Cerebellar nuclear complex (tissue), 1 donor: ENCODE measurements at regions not wholly inside any gene's neighbourhood (a gene's known extent, or its start where the extent isn't known, plus 50 kb on each side); places are given as distances from the start of the nearest gene placed in this dataset.

ENCODE experiments used
- DNase-seq, 2 experiments: peaks; one replicate each; lab custom pipeline; 2025; lab: John Stamatoyannopoulos, UW

DNA sequence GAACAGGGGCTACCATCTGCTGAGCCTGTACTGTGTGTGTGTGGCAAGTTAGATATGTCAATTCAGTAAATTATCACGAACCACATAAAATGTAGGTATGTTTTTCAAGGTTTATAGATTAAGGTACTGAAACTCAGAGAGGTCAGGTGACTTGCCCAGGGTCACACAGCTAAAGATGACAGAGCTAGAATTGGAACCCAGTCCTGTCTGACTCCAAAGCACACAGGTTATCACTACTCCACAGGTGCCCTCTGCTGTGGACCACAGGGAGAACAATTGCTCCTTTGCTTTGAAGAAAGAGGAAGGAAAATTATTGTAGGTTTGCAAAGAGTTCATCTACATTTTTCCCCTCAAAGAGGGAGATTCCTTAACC lies 229.7 kb upstream of the AGAP1 start:
- DNase-seq: no peak

- no peak for DNase-seq
Observed at GRCh38 chr2:235264512-235264911, 229.3 kb upstream of the AGAP1 start.

DNA sequence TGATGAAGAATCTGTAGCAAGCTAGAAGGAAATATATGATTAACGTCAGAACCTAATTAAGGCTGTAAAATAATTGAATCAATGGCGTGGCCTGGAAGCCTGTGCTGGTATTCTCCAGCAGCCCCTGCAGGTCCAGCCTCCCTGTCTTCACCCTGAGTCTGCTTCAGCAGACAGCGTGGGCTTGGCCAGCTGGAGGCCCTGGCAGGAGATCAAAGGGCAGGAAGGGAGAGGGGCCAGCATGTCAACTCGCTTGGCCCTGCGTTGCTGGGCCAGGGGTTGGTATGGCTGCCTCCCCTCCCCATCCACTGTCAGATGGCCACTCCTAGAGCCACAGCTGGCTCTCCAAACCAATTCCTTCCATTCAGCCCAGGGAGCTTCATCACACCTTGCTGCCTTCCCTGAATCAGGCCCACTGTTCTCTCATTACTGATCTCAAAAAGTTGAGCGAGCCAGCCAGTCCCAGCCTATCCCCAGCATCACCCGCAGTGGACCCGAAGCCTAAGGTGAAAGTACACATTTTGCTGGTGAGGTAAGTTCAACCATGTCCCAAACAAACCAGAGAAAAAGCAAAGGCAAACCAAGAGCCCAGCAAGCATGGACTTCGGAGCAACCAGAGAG lies 228.4 kb upstream of the AGAP1 start:
- no peak for DNase-seq

GRCh38 chr2:235267251-235267650 lies 226.6 kb upstream of the AGAP1 start:
- DNase-seq: no peak

DNA sequence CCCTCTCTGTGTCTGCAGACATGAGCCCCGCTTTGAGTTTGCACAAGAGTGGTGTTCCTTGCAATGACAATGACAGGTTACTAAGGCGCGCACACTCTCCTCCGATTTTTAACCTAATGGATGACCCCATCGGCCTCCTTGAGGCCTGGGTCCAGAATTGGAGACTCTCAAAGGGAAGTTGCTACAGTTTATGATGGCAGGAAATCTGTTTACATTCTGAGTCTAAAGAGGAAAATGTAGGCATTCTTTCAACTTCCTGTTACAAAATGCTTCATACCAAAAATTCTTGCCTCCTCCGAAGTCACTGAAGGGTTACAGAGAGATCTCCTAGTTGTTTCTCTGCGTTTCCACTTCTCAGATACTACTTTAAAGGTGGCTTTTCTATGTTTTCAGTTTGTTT lies 225.3 kb upstream of the AGAP1 start:
- DNase-seq: no peak

DNA sequence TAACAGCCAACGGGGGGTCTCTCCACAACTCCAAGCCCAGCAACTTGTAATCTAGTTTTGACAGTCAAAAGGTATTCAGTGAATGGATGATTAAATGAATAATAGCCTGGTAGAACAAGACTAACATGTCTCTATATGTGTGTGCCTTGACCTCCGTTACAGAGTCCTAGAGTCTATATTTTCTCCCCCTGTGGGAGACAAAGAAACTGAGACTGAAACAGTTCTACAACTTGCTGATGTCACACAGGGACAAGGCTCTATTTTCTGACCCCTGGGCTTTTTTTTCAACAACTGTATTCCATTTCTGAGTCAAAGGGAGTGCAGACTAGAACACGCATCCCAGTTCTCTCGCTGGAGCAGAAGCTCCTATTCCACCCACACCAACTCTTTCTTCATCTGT lies 223.6 kb upstream of the AGAP1 start:
- no peak for DNase-seq

GRCh38 chr2:235270956-235271355 lies 222.9 kb upstream of the AGAP1 start:
- no peak for DNase-seq

DNA sequence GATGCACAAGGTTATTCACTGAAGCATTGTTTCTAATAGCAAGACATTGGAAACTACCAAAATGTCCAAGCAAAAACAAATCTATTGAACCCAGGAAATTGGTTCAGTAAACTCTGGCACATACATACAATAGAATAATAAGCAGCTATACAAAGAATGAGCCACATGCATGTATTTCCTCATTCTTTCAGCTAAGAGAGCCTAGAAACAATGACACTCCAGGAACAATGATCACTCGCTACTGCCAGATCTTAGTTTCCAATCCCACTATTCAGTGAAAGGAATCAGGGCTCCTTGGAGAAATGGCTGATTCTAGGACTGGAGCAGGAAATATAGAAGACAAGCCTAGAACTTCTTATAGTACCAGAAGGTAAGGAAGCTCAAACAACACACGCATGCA lies 221.9 kb upstream of the AGAP1 start:
- no peak for DNase-seq

DNA sequence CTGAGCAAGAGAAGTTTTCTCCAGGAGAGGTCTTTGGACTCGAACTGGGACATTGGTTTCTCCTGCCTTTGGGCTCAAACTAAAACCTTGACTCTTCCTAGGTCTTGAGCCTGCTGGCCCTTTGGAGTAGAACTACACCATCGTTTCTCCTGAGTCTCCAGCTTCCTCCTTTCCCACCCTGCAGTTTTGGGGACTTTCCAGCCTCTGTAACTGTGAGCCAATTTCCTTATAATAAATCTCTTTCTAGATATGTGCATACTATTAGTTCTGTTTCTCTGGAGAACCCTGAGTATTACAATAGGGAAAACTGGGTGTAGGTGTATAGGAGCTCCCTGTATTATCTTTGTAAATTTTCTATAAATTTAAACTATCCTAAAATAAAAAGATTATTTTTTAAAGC lies 219.8 kb upstream of the AGAP1 start:
- DNase-seq: no peak

DNA sequence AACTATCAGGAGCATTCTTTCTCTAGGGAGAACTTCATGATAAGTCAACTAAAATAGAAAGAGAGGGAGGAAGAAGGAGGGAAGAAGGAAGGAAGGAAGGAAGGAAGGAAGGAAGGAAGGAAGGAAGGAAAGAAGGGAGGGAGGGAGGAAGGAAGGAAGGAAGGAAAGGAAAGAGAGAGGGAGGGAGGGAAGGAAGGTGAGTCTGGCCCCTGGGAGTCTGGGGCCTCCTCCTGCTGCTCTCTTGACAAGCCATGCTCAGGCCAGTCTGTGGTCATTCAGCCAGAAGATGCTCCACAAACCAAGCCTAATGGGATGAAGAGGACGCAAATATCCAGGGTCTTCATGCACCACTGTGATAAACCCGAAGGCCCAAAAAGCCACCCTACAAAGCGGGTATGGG lies 216.4 kb upstream of the AGAP1 start:
- DNase-seq: no peak

- DNase-seq: no peak
Observed at GRCh38 chr2:235278771-235279355, 215.0 kb upstream of the AGAP1 start.

DNA sequence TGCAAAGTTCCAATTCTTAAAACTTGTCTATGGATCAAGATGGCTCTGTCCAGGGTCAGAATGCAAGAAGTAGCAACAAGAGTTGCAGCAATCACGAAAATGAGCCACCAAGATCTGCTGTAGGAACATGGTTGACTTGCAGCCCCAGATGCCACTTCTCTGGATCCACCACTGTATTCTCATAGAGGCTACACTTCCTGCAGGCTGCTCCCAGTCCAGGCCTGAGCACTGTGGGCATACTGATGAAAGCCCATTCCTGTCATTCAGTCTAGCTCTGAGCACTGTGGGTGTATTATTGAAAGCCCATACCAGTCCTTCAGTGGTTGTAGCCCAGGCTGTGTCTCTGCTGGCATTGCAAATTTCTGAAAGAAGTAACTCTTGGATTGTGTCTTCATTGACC lies 213.9 kb upstream of the AGAP1 start:
- no peak for DNase-seq

- DNase-seq: no peak
Observed at GRCh38 chr2:235283246-235283645, 210.6 kb upstream of the AGAP1 start.

GRCh38 chr2:235286622-235287374 lies 207.0 kb upstream of the AGAP1 start:
- no peak for DNase-seq

DNA sequence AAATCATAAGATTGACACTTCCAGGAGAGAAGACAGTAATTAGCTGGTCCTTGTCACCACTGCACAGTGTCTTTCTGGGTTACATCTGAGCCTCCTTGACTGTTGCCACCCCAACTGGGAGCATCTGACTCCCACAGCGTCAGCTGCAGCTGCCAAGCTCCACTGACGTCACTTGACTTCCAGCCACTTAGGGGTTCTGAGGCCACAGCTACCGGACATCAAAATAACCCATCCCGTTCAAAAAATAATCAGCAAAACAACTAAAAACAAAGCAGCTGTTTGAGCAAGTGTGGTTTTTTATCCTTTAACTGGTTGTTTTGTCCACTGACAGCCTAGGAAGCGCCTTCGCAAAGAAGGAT lies 206.5 kb upstream of the AGAP1 start:
- no peak for DNase-seq

GRCh38 chr2:235291461-235291860 lies 202.4 kb upstream of the AGAP1 start:
- DNase-seq: no peak

DNA sequence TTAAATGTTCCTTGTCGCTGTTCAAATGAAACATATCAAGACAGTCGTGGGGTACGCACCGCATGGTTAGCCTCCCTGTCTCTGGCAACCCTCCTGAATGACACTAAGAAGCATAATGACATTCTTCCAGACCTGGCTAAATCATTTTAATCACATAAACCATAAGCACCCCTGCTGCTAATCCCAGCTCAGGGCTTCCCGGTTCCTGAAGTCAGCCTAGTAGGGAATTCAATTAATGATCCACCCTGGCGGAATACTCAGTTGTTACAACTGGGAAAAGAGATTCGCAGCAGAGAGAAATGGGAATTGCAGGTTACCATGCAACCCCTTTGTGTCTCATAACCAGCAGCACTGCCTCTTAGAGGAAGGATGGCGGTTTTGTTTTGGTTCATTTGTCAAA lies 200.8 kb upstream of the AGAP1 start:
- no peak for DNase-seq

DNA sequence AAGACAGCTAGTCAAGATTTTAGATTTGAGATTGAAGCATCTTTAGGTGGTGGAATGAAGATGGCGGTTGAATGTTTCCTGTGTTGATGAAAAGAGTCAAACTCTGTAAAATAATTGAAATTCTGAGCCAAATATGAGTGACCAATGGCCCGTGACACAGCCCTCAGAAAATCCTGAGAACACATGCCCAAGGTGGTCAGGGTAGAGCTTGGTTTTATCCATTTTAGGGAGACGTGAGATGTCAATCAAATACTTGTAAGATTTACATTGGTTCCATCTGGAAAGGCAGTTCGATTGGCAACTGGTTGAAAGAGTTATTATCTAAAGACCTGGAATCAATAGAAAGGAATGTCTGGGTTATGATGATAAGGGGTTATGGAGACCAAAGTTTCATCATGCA lies 198.0 kb upstream of the AGAP1 start:
- no peak for DNase-seq

DNA sequence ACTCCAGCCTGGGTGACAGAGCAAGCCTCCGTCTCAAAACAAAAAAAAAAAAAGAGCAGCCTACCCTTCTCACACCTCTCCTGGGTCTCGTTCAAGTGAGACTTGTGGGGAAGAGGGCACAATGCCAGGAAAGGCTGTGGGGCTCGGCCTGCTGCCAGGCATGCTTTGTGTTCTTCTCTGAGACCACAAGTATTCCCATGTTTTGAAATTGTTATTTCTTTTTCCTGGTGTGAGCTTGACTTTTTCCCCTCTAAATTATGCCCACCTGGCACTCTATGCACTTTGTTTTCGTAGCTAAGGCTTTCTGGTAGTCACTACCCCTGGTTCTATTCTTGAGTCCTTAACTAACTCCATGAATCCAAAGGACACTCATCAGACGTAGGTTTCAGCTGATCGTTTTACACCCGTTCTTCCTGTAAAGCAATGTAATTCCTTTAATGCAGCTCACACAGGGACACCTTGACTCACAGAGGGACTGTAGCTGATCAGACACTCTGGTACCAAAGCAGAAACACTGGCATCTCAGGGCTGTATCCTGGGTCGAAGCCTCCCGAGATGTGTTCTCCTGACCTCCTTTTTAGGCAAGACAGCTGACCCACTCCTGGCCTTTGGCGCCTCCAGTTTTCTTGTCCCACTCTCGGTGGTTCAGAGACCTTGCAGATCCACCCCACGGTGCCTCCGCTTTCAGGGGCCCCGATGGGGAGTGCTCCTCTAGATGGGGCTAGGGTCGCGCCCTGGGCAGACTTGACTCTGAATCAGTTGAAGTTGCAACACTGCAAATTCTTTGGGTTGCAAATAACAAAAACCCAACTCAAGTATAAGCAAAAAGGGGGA lies 193.3 kb upstream of the AGAP1 start:
- DNase-seq: no peak

DNA sequence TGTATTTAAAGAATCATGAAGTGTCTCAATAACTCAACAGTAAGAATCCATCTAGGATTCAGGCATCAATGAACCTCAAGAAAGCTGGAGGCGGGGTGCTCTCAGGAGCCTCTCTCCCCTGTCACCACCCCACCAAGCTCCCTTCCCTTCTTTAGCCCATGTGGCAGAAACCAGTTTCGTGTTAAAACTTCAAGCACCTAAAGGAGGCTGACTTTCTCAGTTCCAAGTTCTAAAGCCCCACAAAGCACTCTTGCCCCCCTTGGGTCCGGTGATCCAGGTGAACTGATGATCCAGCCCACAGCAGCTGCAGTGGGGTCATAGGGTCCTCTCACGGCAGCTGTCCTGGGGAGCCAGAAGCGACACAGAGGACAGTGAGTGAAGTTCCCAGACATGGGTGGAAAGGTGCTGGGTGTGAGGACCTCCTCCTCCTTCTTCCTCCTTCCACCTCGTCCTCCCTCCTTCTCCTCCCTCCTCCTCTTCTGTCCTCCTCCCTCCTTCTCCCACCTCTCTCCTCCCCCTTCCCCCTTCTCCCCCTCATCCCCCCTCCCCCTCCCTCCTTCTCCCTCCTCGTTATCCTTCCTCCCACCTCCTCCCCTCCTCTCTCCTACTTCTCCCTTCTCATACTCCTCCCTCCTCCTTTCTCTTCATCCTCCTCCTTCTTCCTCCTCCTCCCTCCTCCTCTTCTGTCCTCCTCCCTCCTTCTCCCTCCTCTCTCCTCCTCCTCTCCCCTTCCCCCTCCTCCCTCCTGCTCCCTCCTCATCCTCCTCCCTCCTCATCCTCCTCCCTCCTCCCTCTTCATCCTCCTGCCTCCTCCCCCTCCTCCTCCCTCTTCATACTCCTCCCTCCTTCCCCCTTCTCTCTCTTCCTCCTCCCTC lies 192.4 kb upstream of the AGAP1 start:
- DNase-seq: no peak

- DNase-seq: no peak
Observed at GRCh38 chr2:235302263-235302662, 191.6 kb upstream of the AGAP1 start.
